ENCODE measurements at regions not wholly inside any gene's neighbourhood (a gene's known extent, or its start where the extent isn't known, plus 50 kb on each side); places are given as distances from the start of the nearest gene placed in this dataset.

- Histone ChIP-seq H3K27me3 (ENCODE audit: control insufficient read depth, insufficient read depth, low read length) (no peaks in the 10 kb centered on the region), H3K36me3 (replicated peaks; ENCODE audit: control insufficient read depth, insufficient read depth, low read length) (no peaks in the 10 kb centered on the region), H3K4me3 (ENCODE audit: insufficient read depth, low read depth, low read length) (no peak overlapping the region)
- DNase-seq: no peak
Measured at GRCh38 chr9:26695298-26695622, 197.3 kb downstream of the CAAP1 start.

GRCh38 chr9:26694381-26695297 is 198.0 kb downstream of the CAAP1 start:
- Histone ChIP-seq H3K27me3 (ENCODE audit: control insufficient read depth, insufficient read depth, low read length) (no peaks in the 10 kb centered on the region), H3K4me3 (ENCODE audit: insufficient read depth, low read depth, low read length) (no peak overlapping the region), H3K36me3 (replicated peaks; ENCODE audit: control insufficient read depth, insufficient read depth, low read length) (no peaks in the 10 kb centered on the region)
- no peak for DNase-seq

DNA sequence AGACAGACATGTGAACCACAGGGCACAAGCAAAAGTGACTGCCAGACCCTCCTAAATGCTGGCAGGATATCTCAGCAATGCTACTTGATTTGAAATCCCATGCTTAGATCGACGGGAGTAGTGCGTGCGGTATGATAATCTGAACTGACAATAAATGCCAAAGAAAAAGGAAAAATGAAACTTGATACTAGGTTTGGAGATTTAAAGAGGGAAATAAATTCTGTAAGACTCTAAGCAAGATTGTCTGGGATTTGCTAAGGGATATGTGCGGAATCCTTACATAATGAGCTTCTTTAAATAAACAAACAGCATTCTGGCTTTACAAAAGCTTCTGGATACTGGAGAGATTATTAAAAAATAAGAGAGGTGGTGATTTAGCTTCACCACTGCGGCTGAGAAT is 203.6 kb downstream of the CAAP1 start:
- H3K36me3 ChIP-seq (replicated peaks; ENCODE audit: control insufficient read depth, insufficient read depth, low read length): no peaks in the 10 kb centered on the region
- no peak for DNase-seq
- no peak overlapping the region for H3K4me3 ChIP-seq (ENCODE audit: insufficient read depth, low read depth, low read length)
- H3K27me3 ChIP-seq (ENCODE audit: control insufficient read depth, insufficient read depth, low read length): no peaks in the 10 kb centered on the region

- Histone ChIP-seq H3K27me3 (ENCODE audit: control insufficient read depth, insufficient read depth, low read length) (no peaks in the 10 kb centered on the region), H3K4me3 (ENCODE audit: insufficient read depth, low read depth, low read length) (no peak overlapping the region), H3K36me3 (replicated peaks; ENCODE audit: control insufficient read depth, insufficient read depth, low read length) (no peaks in the 10 kb centered on the region)
- DNase-seq: no peak
Measured at GRCh38 chr9:26687421-26687820, 205.2 kb downstream of the CAAP1 start.

DNA sequence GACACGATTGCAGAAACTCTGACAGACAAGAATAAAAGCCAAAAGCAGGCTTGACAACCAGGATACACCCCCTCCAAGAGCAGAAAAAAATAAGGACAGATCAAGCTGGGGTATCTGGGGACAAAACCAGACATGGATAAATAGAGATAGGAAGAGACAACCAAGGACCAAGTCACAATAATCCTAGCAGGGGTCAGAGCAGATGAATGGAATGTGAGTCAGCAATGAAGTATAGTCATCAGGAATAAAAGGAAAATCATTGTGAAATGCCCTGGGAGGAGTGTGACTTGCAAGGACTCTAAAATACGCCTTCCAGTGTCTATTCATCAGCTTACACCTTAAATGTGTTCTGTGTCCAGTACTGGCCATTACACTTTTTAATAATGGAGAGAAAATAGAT is 206.8 kb downstream of the CAAP1 start:
- no peak for DNase-seq
- Histone ChIP-seq H3K27me3 (ENCODE audit: control insufficient read depth, insufficient read depth, low read length) (no peaks in the 10 kb centered on the region), H3K36me3 (replicated peaks; ENCODE audit: control insufficient read depth, insufficient read depth, low read length) (no peaks in the 10 kb centered on the region), H3K4me3 (ENCODE audit: insufficient read depth, low read depth, low read length) (no peak overlapping the region)

- DNase-seq: no peak
- Histone ChIP-seq H3K4me3 (ENCODE audit: insufficient read depth, low read depth, low read length) (no peak overlapping the region), H3K36me3 (replicated peaks; ENCODE audit: control insufficient read depth, insufficient read depth, low read length) (no peaks in the 10 kb centered on the region), H3K27me3 (ENCODE audit: control insufficient read depth, insufficient read depth, low read length) (no peaks in the 10 kb centered on the region)
Measured at GRCh38 chr9:26684029-26684428, 208.6 kb downstream of the CAAP1 start.

GRCh38 chr9:26682796-26683496 is 209.7 kb downstream of the CAAP1 start:
- Histone ChIP-seq H3K27me3 (ENCODE audit: control insufficient read depth, insufficient read depth, low read length) (no peaks in the 10 kb centered on the region), H3K4me3 (ENCODE audit: insufficient read depth, low read depth, low read length) (no peak overlapping the region), H3K36me3 (replicated peaks; ENCODE audit: control insufficient read depth, insufficient read depth, low read length) (no peaks in the 10 kb centered on the region)
- DNase-seq: no peak

GRCh38 chr9:26682041-26682440 is 210.6 kb downstream of the CAAP1 start:
- Histone ChIP-seq H3K27me3 (ENCODE audit: control insufficient read depth, insufficient read depth, low read length) (no peaks in the 10 kb centered on the region), H3K4me3 (ENCODE audit: insufficient read depth, low read depth, low read length) (no peak overlapping the region)
- no peak for DNase-seq

DNA sequence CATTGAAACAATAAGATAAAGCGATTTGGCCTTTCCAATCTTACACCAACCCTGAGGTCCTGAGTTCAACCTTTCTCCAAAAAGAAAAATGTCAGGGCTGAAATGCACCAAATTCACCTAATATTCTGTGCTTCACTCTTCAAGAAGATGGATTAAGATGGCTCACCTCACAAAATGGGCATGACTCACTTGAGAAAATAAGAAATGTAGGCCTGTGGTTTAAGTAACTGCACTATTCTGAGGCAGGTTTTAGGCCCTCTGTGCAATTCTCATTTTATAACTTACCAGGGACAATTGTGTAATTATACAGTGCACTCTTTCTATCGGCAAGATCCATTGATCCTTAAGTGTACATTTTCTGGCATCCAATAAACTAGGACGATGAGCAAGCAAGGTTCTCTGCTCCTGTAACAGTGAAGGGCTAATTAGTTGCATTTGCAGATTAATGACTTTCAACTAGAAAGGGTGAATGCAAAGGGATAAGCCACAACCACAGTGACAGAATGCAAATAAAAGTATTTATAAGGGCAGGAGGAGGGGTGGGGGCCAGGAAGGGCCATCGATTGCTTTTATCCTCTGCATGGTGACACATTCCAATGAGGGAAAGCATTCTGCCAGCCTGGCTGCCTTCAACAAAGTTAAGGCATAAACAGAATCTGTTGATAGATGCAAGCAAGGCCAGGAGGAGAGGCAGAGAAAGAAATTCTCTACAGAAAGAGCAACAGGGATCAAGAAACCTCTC is 214.5 kb downstream of the CAAP1 start:
- no peaks in the 10 kb centered on the region for H3K27me3 ChIP-seq (ENCODE audit: control insufficient read depth, insufficient read depth, low read length)
- H3K4me3 ChIP-seq (ENCODE audit: insufficient read depth, low read depth, low read length): no peak overlapping the region
- no peaks in the 10 kb centered on the region for H3K36me3 ChIP-seq (replicated peaks; ENCODE audit: control insufficient read depth, insufficient read depth, low read length)
- DNase-seq: no peak

More at GRCh38 chr9:26682041-26682440, 210.6 kb downstream of the CAAP1 start:
- H3K36me3 ChIP-seq (replicated peaks; ENCODE audit: control insufficient read depth, insufficient read depth, low read length): no peaks in the 10 kb centered on the region

DNA sequence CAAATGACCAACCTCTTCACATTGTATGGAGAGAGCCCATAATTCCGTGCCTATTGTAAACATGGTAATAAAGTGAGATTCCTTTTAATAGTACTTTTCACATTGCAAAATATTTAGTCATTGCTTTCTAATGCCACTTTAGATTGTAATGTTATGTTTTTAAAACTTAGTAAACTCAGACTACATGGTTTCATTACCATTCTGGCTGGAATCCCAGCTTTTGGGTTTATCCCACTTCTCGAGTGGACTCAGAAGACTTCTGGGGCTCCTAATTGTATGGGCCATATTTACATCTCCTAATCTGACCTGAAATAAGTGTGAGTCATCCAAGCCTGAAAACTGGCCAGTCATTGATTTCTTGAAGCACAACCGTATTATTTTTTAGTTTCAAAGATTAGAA is 217.6 kb downstream of the CAAP1 start:
- Histone ChIP-seq H3K4me3 (ENCODE audit: insufficient read depth, low read depth, low read length) (no peak overlapping the region), H3K27me3 (ENCODE audit: control insufficient read depth, insufficient read depth, low read length) (no peaks in the 10 kb centered on the region), H3K36me3 (replicated peaks; ENCODE audit: control insufficient read depth, insufficient read depth, low read length) (no peaks in the 10 kb centered on the region)
- DNase-seq: no peak

DNA sequence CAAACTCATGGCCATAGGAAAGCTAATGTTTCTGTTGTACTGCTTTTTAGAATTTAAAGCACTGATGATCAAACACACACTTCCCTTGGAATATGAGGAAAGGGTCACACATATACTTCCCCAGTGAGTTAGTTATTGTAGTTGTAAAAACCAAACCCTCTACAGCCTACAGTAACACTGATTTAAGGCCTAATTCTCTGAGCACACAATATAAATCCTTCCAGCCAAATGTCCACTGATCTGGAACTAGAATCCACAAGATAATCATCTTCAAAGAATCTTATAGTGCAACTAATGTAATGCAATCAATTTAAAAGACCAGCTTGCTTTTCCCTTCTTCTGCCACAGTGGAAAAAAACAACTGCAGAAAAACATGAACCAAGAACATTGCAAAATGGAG is 219.3 kb downstream of the CAAP1 start:
- Histone ChIP-seq H3K27me3 (ENCODE audit: control insufficient read depth, insufficient read depth, low read length) (no peaks in the 10 kb centered on the region), H3K36me3 (replicated peaks; ENCODE audit: control insufficient read depth, insufficient read depth, low read length) (no peaks in the 10 kb centered on the region), H3K4me3 (ENCODE audit: insufficient read depth, low read depth, low read length) (no peak overlapping the region)
- DNase-seq: no peak

DNA sequence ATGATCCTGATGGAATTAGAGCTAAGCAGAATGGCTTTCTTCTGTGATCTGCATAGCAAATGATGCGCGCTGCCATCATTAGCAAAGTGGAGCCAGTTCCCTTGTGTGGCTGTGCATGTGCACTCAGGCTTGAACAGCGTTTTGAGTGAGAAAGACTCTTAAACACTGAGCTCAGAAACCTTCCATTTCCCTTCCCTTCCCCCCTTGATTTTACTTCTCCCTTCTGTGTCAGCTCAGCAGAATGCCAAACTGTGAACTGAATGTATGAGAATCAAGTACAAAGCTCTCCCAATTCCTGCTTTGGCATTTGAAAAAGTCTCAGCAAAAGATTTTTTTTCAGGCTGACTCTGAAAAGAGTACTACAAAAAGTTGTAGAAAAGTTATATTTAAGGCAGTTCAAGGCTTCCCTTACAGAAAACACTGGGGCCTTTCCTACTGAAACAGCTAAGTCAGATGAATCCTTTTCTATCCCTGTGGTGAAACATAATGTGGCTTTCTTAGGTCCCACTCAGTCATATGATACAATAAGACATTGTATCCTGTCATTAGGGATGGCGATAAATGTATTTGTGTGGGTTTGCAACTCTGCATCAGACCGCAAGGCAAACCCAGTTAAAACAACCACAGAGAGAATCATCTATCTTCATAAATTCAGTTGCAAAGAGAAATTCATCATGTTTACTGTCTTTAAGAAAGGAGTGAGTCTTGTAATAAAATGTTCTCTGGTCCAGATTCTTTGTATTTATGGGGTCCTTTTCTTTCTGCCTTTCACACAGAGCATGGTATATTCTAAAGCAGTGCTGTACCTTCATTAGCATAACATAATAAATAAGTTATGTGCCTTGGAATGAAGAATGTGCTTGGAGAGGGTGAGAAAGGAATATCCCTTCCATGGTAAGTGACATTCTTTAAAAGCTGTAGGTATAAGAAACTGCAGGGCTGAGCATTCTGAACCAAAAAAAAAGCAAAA is 222.6 kb downstream of the CAAP1 start:
- Histone ChIP-seq H3K27me3 (ENCODE audit: control insufficient read depth, insufficient read depth, low read length) (no peaks in the 10 kb centered on the region), H3K4me3 (ENCODE audit: insufficient read depth, low read depth, low read length) (no peak overlapping the region), H3K36me3 (replicated peaks; ENCODE audit: control insufficient read depth, insufficient read depth, low read length) (no peaks in the 10 kb centered on the region)
- DNase-seq: no peak

DNA sequence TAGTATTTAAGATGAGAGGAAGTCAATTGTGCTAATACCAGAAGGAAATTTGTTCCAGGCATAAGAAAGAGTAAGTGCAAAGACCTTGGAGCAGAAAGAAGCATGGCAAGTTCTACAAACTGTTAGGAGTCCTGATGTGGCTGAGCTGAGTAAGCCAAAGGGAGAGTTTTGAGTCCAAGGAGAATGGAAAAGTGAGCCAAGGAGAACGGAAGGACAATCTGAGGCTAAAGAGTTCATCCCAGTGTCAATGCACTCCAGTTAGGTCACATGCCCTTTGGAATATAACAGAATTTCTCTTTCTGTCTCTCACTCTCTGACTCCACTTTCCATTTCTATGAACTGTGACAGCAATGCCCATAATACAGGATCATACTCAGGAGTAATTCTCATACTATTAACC is 224.7 kb downstream of the CAAP1 start:
- H3K4me3 ChIP-seq (ENCODE audit: insufficient read depth, low read depth, low read length): no peak overlapping the region

DNA sequence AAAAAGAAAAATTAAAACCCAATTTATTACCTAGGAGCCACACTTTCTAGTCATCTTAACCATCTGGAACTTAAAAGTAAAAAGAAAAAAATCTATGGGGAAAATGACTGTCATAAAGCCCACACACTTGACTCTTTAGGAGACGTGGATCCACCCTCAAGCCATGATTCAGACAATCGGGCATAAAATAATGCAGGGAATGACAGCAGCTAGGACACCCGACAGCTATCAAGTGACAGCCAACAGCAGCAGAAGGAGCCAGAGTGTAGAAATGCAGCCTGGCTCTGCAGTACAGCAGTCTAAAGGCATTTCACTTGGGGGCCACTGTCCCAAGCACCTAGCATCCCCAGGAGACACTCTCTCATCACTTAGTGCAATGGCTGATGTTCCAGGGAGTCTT is 226.9 kb downstream of the CAAP1 start:
- no peaks in the 10 kb centered on the region for H3K36me3 ChIP-seq (replicated peaks; ENCODE audit: control insufficient read depth, insufficient read depth, low read length)
- no peak for DNase-seq
- H3K27me3 ChIP-seq (ENCODE audit: control insufficient read depth, insufficient read depth, low read length): no peaks in the 10 kb centered on the region
- H3K4me3 ChIP-seq (ENCODE audit: insufficient read depth, low read depth, low read length): no peak overlapping the region

More for the DNA sequence above, 224.7 kb downstream of the CAAP1 start:
- Histone ChIP-seq H3K27me3 (ENCODE audit: control insufficient read depth, insufficient read depth, low read length) (no peaks in the 10 kb centered on the region), H3K36me3 (replicated peaks; ENCODE audit: control insufficient read depth, insufficient read depth, low read length) (no peaks in the 10 kb centered on the region)
- no peak for DNase-seq

Measured in H7 (cell line).